Posterior vena cava (tissue), 2 donors: ENCODE measurements at regions not wholly inside any gene's neighbourhood (a gene's known extent, or its start where the extent isn't known, plus 50 kb on each side); places are given as distances from the start of the nearest gene placed in this dataset.

Experiments used
- DNase-seq: peaks from one replicate; pipeline ENCODE4 v3.0.0-alpha.2; 2020; ENCODE audit warnings: low spot score
- intact Hi-C, 2 donors: fragments of 100-400 bp; cut with DNase I; formaldehyde crosslinking; loops; one replicate each; pipeline versions ENCODE4 v1.14.1 to v1.14.2; 2022 to 2023
- donor health status: DM: yes; HTN: yes; CAD: no.
- donor health status: DM: yes; HTN: yes; CAD: no.

DNA sequence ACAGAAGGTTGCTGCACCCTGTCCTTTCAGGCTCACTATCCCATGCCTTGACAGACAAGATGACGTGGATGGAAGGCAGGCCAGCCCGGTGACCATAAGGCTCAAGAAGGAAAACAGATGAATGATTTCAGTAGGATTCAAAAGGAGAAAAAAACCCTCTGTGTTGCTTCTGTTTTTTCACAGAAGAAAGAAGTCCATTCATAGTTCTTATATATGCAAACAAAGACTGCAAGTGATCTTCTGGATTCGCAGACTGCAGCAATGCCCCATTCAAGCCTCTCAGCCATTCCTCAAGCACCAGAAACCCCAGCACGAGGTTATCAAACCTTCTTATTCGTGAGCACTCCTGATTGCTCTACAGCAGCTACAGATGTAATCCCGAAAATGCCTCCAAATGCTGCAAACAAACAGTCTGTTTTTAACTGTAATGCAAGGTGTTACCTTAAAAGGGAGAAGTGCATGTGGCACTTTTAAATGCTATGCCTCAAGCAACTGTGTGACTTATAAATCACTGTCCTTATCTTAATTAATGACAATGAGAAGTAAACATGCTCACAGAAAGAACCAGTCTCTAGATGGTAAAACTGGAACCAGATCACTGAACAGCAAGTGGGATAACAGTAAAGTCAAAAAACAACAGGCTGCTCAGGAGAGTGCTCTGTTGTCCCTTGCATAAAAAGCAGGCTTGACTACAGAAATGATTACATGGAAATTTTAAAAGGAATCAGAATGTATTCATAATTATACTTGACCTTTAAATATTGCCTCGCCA is 173.9 kb downstream of the HHIPL2 start:
- DNase-seq = no peak
- intact Hi-C loops = no loop called here

DNA sequence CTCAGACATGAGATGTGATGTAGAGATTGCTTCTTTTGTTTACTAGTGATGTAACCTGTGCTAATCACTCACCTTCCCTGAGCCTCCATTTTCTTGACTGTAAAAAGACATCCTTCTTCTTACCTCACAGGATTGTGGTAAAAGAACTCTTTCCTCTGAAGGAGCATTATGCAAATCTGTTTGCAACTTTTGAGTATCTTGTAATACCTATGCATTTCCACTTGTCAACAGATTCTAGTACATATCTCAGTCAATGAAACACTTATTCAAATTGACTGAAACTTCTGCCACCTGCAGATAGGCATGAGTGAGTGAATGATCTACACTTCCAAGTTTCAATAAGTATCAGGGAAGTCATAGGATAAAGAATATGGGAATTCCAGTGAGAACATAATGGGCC is 174.7 kb downstream of the HHIPL2 start:
- intact Hi-C loops = no loop called here
- DNase-seq = no peak

- DNase-seq = no peak
- intact Hi-C loops = no loop called here
These were observed 175.7 kb downstream of the HHIPL2 start for GRCh38 chr1:222372221-222372620.

- intact Hi-C loops = no loop called here
These were observed 176.8 kb downstream of the HHIPL2 start for GRCh38 chr1:222370913-222371675.

GRCh38 chr1:222370081-222370912 is 177.6 kb downstream of the HHIPL2 start:
- DNase-seq = no peak
- intact Hi-C loops = no loop called here

More at GRCh38 chr1:222370913-222371675, 176.8 kb downstream of the HHIPL2 start:
- DNase-seq = no peak

- intact Hi-C loops = no loop called here
These were observed 178.8 kb downstream of the HHIPL2 start for GRCh38 chr1:222369148-222369547.

DNA sequence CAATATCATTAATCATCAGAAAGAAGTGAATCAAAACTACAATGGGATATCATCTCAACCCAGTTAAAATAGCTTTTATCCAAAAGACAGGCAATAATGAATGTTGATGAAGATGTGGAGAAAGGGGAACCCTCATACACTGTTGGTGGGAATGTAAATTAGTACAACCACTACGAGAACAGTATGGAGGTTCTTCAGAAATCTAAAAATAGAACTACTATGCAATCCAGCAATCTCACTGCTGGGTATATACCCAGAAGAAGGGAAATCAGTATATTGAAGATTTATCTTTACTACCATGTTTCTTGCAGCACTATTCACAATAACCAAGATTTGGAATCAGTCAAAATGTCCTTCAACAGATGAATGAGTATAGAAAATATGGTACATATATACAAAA is 189.8 kb downstream of the HHIPL2 start:
- DNase-seq = no peak
- intact Hi-C loops = no loop called here

More at GRCh38 chr1:222369148-222369547, 178.8 kb downstream of the HHIPL2 start:
- no peak for DNase-seq

GRCh38 chr1:222357252-222357651 is 190.7 kb downstream of the HHIPL2 start:
- intact Hi-C loops = no loop called here
- no peak for DNase-seq

DNA sequence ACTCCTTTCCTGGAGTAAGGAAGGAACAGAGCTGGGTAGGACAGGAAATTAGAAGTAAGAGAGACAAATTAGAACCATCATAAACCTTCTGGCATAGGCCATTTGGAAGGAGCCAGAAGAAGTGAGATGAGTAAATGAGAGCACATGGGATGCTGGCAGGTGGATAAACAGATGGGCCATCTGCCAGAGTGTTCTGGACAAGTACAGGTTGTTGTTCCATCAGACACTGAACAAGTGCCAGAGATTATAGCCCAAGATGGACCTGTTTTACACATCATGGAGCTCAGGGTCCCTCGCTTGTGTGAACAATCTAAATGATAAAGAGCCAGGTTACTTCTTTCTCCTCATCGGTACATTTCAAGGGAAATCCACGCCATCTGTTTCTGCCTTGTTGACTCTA is 200.3 kb downstream of the HHIPL2 start:
- intact Hi-C loops = no loop called here
- no peak for DNase-seq

DNA sequence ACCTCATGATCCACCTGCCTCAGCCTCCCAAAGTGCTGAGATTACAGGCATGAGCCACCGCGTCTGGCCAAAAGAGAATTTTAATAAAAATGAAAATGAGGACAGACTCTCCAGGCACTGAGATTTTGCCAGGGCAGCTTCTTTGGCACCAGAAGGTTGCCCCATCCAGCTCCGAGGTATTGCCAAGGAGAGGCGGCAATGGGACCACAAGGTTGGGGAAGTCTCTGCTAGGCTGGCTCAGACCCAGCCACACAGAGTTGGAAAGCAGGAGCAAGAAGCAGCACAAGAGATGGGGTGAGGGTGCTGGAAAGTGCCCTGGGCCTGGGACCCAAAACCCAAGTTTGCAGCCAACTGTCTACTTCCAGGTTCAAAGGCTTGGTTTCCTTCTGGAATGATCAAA is 200.9 kb downstream of the HHIPL2 start:
- DNase-seq = no peak
- intact Hi-C loops = no loop called here

DNA sequence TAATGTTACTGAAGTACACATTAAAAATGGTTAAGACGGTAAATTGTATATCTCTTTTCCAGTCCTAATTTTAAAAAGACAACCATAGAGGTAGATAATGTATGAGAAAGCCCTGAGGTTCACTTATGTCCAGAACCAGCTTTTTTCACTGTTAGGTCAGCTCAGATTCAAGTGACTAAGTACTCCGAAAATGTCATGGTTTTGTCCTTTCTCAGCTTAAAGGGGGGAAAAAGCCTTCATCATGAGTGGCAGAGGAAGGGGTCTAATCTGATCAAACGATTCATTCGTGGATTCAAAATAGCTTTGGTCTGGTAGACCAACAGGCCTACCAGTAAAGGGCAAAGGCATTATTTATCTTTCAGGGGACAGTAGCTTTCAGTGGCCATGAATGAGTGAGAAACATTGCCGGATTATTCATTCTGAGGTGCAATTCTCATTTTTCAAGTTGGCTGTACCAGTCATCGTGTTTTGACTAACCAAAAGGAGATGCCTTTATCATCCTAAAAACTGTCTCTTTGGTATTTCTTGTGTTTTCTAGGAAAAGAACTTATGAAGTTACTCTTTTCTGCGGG is 208.4 kb downstream of the HHIPL2 start:
- no peak for DNase-seq
- intact Hi-C loops = no loop called here

- intact Hi-C loops = no loop called here
- no peak for DNase-seq
These were observed 212.3 kb downstream of the HHIPL2 start for GRCh38 chr1:222335586-222335985.

GRCh38 chr1:222334026-222334680 is 213.8 kb downstream of the HHIPL2 start:
- DNase-seq = no peak
- intact Hi-C loops = no loop called here

- no peak for DNase-seq
- intact Hi-C loops = no loop called here
These were observed 216.1 kb downstream of the HHIPL2 start for GRCh38 chr1:222331765-222332164.

GRCh38 chr1:222331340-222331739 is 216.6 kb downstream of the HHIPL2 start:
- DNase-seq = no peak
- intact Hi-C loops = no loop called here

- DNase-seq = no peak
- intact Hi-C loops = no loop called here
These were observed 218.3 kb downstream of the HHIPL2 start for GRCh38 chr1:222329493-222330045.

- intact Hi-C loops = no loop called here
These were observed 221.2 kb downstream of the HHIPL2 start for GRCh38 chr1:222326710-222327036.

GRCh38 chr1:222326006-222326709 is 221.7 kb downstream of the HHIPL2 start:
- DNase-seq = no peak
- intact Hi-C loops = no loop called here

More at GRCh38 chr1:222326710-222327036, 221.2 kb downstream of the HHIPL2 start:
- no peak for DNase-seq
